NCI-H1694 (cell line): ENCODE measurements at regions not wholly inside any gene's neighbourhood (a gene's known extent, or its start where the extent isn't known, plus 50 kb on each side); places are given as distances from the start of the nearest gene placed in this dataset.
"Not testable (repeated sequence)": the region's sequence is repeated elsewhere in the genome, so short reads cannot be mapped to it uniquely, and the experiment has no call there.

Source experiments
- DNase-seq: peaks from one replicate; lab custom pipeline; 2025; lab: John Stamatoyannopoulos, UW

DNA sequence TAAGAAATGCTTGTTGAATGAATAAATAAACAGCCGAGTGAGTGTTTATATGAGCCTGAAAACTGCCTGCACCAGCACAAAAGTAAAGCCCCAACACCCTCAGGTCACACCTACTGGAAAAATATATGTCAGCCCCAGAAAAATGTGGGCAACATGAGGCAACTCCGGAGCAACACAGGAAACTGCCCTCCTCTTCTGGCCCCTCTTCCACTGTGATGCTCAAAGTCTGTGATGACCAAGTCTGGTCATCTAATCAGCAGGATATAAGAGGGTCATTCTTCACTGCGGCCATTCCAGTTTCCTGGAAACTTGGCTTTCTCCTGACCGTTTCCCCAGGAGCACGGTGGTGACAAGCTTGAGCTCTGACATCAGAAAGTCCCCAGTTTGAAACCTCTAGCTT, 159.6 kb upstream of the PZP start:
- no peak for DNase-seq

DNA sequence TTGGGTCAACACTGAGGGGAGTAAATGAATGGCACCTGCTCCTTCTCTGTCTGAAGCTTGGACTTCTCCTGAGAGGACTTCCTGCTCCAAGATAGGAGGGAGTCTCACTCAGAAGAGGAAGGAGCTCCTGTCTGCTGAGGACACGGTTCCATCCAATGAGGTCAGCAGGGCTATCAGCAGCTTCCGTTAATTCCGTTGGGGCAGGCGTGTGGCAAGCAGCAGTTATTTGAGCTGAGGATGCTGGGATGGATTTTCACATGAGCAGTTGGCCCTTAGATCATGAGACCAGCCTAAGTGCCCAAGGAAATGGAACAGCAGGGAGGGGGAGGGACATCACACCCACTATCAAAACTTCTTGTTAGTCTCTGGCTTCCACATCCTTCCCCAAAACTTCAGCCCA, 159.0 kb upstream of the PZP start:
- no peak for DNase-seq

DNA sequence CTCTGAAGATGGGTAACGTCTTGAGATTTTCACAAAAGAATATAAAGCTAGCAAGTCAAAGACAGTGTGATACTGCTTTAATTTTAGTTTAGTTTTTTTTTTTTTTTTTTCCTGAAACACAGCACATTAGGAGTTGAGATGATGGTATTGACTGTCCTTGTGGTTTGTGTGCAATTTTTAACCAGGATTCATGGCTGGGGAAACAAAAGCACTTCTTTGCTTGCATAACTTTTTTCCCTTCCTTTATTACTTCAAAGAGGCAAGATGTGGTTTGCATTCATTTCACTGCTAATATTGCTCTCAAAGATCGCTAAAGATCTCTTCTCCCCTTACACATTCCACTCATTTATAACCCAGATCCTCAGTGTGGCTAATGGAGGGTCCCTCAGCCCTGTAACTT, 157.1 kb upstream of the PZP start:
- DNase-seq, result no peak

DNA sequence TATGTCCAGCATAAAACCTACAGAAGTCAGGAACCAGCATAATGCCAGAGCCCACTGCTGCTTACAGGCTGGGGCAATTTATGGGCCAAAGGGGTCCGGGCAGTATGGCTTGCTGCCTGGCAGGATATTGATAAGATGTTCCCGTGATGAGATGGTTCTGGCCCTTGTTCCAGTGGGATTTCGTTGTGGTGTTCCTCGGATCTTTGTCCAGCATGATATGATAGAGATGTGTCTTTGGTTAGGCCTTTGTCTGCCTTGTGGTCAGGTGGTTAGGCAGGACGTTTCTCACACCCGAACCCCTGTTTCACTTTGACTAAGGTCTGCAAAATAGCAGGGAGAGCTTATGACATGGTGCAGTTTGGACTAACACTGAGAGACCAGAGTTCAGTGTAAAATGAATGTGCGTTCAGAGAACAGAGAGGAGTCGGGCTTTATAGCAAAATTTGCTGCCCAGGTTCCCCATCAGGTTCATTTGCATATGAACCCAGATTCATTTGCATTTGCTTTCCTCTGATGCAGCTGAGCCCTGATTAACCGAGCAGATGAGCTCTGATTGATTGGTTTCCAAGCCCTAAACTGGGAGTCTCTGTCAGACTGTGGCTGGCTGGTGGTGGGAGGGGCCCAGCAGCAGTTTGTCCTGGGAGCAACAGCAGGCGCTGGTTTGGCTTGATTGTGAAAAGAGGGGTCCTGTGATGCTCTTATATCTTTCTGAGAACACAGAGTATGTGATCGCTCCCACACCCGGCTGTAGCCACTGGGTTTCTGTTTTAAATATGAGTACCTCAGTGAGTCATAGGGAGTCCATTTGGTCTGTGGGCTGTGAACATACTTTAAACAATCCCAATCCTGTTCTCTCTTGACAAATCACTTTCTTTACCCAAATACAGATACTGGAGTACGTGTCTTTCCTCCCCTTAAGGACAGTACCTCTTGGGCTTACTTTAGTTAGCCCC, 156.3 kb upstream of the PZP start:
- DNase-seq, result no peak

DNA sequence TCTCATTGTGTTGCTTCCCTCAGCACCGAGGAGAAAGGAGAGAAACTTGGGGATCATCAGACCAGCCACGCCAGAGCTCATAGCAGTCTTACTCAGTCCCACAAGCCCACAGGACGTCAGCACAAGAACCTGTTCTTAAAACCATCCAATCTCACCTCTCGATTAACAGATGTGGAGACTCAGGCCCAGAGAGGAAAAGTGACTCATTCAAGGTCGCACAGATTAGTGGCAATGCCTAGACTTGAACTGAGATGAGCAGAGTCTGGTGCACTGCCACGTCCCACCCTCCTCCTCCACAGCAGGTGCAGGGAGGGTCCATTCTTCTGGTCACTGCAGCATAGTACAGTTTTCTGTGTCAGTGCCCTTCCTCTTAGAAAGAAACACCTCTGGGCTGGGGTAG, 154.9 kb upstream of the PZP start:
- DNase-seq, result no peak

DNA sequence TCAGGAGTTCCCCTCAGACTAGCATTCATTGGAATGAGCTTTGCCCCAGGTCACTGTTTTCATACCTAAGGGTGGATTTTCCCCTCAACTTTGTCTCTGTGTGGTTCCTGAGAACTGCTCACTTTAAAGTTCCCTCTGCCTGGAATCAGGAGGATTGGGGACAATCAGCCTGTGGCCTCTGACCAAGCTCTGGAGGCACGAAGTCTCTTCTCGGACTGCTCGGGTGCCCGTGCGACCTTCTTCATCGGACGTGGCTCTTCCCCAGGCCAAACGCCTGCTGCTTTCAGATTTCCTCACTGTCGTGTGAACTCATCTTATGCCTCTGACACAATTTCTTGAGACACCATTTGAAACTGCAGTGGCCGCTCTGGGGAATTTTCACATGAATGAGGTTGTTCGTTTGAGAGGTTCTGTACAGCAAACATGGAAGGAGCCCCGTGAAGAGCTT, 153.7 kb upstream of the PZP start:
- DNase-seq, result no peak

DNA sequence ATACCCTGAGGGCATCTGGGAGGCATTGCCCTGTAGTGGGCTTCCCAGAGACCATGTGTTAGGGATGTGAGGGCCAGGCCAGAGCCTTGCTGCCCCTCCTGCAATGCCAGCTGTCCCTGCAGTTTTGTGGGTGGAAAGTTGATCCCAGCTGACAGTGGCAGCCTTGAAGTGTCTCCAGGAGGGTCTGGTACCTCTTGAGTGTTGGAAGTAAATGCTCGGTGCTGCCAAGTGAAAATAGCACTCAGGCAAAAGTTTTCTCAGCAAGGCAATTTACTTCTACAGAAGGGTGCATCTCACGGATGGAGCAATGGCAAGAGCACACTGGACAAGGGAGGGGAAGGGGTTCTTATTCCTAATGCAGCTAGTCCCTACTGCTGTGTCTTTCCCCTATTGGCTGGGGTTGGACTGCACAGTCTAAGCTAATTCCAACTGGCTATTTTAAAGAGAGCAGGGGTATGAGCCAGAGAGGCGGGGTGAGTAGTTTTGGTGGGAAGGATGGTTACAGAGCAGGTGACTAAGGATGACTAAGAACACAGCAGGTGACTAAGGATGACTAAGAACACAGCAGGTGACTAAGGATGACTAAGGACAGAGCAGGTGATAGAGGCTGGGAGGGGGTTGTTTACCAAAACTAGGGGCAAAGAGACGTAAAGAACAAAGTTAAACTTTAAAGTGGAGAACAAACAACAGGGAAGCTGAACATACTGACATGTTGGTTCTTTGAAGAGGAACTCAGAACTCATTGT, 146.0 kb upstream of the PZP start:
- not testable (repeated sequence) for DNase-seq

DNA sequence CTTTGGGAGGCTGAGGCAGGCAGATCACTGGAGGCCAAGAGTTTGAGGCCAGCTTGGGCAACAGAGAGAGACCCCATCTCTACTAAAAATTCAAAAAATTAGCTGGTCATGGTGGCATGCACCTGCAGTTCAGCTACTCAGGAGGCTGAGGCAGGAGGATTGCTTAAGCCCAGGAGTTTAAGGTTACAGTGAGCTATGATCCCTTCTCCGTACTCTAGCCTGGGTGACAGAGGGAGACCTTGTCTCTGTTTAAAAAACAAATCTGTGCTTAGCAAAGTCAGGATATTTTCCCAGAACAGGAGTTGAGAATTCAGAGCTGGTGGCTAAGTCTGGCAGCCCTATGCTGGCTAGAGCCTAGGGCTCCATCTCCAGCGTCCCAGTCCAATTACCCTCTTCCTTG, 142.9 kb upstream of the PZP start:
- no peak for DNase-seq

DNA sequence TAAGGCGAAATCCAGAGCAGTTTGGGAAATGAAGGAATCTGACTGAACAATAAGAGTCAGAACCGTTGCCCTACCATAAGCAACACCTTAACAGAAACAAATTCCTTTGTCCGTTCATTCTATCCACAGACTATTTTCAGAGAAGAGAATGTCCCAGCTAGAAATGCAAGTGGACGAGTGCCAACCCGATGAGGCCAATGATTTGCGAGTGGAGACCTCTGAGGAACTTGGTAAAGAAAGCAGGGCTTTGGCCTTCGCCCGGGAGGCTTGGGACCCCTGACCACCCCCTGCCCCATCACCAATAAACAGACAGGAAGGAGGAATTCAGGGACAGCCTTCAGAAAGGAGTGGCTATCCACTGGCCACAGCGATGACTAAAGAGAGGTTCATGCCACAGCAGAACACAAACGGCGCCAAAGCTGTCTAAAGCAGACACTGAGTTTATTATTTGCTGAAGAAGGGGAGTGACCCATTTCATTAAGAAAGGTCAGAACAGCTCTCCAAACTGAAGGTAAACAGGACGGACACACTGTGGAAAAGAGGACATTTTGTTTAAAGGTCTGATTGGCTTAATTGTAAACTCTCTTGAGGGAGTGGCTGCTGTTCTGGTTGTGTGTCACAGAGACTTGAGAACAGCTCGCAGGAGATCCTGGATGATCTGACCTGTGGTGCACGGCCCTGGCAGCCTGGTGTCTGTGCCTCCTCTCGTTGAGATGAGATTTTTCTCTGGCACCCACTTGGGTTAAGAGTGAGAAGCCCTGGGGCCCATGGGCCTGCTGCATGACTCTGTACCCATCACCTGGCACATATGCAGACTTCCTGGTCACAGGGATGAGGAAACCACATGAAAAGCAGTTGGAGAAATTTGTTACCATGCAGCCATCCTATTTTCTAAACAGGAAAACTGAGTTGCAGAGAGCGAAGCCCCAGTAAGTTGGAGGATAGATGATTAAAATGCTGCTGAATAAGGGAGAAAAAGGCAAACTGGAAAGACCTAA, 142.0 kb upstream of the PZP start:
- no peak for DNase-seq

DNA sequence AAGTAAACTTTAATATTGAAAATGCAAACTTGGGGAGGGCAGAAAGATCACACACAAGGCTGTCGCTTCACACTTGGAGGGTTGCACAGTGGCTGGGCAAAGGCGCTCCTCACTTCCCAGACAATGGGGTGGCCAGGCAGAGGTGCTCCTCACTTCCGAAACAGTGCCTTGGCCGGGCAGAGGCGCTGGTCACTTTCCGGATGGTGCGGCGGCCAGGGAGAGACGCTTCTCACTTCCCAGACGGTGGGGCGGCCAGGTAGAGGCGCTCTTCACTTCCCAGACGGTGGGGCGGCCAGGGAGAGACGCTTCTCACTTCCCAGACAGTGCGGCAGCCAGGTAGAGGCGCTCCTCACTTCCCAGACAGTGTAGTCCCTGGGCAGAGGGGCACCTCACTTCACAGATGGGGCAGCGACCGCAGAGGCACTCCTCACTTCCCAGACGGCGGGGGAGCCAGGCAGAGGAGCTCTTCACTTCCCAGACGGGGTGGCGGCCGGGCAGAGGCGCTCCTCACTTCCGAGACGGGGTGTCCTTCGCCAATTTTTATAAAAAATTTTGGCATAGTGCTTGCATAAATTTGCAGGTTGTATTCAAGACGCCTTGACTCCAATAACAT, 140.8 kb upstream of the PZP start:
- DNase-seq, result no peak

DNA sequence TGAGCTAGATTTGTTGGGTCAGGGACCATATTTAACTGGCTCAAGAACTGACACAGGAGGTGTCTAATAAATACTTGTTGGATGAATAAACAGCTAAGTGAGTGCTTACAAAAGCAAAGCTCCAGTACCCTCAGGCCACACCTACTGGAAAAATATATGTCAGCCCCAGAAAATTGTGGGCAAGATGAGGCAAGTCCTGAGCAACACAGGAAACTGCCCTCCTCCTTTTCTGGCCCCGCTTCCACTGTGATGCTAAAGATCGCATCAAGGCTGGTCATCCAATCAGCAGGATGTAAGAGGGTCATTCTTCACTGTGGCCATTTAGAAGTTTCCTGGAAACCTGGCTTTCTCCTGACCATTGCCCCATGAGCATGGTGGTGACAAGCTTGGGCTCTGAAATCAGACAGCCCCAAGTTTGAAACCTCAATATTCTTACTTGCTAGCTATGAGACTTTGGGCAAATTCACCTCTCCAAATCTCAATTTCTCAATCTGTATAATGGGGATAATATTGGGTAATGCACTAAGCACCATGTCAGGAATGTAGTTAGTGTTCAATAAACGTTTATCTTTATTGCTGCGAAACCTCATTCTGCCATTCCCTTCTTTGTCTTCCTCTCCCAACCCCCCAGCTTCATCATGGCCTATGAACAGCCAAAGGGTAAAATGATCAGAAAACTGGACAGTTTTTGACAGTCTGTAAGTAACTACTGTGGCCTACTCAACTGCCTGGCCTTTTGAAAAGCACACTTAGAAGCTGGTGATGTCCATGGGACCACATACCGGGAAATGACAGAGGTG, 139.3 kb upstream of the PZP start:
- no peak for DNase-seq

DNA sequence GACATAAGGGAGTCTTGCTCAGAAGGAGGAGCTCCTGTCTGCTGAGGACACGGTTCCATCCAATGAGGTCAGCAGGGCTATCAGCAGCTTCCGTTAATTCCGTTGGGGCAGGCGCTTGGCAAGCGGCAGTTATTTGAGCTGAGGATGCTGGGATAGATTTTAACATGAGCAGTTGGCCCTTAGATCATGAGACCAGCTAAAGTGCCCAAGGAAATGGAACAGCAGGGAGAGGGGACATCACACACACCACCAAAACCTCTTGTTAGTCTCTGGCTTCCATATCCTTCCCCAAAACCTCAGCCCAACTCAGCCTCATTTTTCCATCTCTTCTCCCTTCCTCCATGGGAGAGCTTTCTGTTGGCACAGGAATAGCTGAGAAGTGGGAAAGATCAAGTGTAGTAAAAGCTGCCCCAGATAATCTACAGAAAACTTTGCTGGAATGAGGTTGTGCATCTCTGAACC, 138.7 kb upstream of the PZP start:
- DNase-seq, result no peak

DNA sequence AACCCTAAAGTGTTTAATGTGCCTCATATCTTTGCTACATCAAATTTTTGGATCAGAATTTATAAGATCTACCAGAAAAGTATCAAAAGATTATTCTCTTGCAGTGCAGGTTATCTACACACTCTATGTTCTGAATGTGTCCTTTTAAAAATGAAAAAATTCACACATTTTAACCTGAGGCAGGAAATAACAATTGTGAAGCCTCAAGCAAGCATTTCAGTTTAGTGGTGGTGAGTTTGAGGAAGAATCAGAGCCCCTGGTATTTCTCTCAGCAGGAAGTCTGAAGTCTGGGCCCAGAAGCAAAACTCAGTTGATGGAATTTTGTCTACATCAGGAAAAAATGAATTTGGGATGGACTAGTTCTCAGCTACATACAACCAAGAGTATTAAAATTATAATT, 137.0 kb upstream of the PZP start:
- no peak for DNase-seq

DNA sequence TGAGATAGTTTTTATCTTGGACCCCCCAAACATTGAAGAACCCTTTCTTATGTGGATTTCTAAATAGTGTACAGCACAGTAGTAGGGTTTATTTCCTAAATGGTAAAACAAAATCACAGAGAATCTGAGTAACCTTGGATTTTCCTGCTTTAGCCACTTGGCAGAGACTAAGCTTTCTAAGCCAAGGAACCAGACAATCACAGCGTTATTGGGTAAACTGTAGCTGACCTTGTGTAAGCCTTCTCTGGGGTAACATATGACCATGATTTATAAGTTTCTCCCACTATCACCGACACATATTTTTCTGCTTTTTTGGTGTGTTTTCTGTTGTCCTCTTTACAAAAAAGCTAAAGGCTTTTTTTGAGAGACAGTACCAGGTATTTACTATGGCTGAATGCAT, 136.3 kb upstream of the PZP start:
- no peak for DNase-seq

DNA sequence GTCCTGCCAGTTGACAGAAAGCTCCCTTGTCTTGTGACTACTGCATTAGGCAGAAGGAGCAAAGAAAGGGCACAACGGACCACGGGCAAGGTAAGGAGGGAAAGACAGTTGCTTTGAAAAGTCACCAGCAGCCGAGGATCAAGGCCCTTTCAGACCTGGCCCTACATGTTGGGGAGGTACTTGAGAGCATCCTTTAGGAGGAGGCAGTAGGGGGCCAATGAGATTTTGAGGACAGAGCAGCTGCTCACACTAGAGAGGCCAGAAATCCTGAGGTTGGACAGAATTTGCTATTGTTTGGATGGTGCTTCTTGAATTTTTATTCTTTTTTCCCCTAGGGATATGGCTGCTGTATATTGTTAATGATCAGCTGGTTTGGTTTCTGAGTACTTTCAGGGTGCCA, 135.5 kb upstream of the PZP start:
- no peak for DNase-seq

DNA sequence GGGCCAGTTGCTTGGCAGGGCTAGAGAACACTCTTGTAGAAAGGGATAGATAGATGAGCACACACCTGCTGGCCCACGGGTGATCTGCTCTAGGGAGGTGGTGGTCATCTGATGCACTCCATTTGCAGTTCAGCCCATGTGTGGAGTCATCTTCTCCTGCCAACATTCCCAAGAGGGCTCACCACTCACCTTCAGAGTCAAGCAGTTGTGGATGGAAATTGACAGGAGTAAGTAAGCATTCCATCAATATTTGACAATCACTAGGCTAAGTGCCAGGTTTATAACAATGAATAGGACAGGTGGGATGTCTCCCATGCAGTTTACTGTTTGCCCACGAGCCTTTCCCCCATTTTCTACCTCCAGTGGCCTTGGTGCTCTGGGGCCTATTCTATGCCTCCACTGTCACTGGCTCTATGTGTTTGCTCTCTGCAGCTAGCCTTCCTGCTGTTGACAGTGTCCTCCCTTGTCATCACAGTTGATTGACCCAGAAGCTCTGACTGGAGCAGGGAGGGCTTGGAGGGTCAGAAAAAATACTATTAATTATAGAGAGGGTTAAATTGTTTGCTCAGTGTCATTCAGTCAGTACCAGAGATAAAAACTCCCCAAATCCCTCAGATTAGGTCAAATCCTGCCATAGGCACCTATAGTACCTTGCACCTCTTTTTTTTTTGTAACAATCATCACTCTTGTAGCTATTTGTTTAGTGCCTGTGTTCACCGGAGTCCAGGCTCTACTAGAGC, 134.6 kb upstream of the PZP start:
- DNase-seq, result no peak

DNA sequence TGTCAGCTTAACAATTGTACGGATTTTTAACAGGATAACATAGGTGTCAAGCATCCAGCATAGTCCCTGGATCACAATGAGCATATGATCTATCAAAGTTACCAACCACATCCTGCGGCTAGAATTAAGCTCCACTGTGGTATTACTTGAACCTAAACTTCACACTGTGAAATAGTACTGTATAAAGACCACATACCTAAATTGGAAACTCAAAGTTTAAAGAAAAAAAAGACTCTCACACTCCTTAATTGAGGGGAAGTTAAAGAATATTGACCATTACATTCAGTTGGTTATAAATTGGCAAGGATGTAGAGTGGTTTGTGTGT, 133.0 kb upstream of the PZP start:
- no peak for DNase-seq

DNA sequence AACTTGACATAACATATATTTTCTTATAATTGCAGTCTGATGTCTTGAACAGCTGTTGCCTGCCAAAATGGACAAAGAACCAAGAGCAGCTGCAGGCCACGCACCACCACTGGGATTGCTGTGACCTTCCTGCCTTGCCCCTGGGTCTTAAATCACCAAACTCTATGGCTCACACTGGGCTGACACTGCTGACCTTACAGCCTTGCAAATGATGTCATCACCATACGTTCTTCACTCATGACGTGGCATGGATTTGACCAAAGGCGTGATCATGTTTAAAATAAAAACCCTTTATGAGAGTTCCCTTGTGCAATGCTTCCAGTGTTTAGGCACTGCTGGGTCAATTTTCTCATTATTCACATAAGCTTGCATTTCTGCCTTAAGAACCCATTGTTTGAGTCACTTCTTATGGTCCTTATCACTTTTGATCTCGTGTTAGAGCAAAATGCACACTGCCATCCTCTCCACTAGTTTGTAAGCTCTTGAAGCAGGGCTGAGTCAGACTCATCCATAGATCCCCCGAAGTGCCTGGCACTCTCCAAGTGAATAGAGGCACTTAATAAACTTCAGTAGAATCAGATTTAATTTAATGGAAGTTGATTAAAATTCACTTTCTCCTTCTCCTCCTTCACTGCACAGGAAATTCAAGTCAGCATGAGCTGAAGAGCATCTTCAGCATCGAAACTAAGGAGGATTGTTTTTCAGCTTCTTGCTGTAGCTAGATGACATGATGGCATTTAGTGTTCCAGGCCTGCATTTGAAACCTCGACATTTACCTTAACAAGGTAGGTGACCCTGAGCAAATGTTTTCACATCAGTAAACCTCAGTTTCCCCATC, 132.4 kb upstream of the PZP start:
- no peak for DNase-seq

DNA sequence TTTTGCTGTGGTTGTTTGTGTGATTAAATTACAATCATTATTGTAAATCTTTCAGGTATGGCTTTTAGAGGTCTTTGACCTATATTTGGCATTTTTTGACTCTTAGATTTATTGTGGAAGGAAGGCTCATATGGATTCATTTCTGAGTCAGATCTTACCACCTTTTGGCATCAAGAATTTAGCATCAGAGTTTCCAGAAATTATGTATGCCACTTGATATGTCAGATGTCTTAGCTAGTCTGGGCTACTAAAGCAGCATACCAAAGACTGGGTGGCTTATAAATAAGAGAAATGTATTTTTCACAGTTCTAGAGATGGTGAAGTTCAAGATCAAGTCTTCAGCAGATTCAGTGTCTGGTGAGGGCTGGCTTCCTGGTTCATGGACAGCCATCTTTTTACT, 129.5 kb upstream of the PZP start:
- no peak for DNase-seq
